GM18861 (cell line): ENCODE measurements at regions not wholly inside any gene's neighbourhood (a gene's known extent, or its start where the extent isn't known, plus 50 kb on each side); places are given as distances from the start of the nearest gene placed in this dataset.

Source experiments
- ATAC-seq: cut with Tn5 transposase; IDR thresholded peaks from one replicate; pipeline ENCODE4 v1.9.1; 2021; ENCODE audit not compliant: unreplicated experiment

GRCh38 chr6:93792746-93793145, 373.4 kb upstream of the EPHA7 start:
- ATAC-seq = no peak

GRCh38 chr6:93790981-93791380, 371.6 kb upstream of the EPHA7 start:
- no peak for ATAC-seq

GRCh38 chr6:93789532-93789931, 370.2 kb upstream of the EPHA7 start:
- no peak for ATAC-seq

- ATAC-seq = no peak
Observed at GRCh38 chr6:93787841-93788240, 368.5 kb upstream of the EPHA7 start.

GRCh38 chr6:93786474-93787330, 367.3 kb upstream of the EPHA7 start:
- ATAC-seq = no peak

GRCh38 chr6:93785694-93786030, 366.3 kb upstream of the EPHA7 start:
- no peak for ATAC-seq

GRCh38 chr6:93784794-93785693, 365.7 kb upstream of the EPHA7 start:
- no peak for ATAC-seq

GRCh38 chr6:93779086-93779841, 359.9 kb upstream of the EPHA7 start:
- ATAC-seq = no peak

GRCh38 chr6:93759190-93759589, 339.8 kb upstream of the EPHA7 start:
- ATAC-seq = no peak

- ATAC-seq = no peak
Observed at GRCh38 chr6:93751969-93752368, 332.6 kb upstream of the EPHA7 start.

GRCh38 chr6:93749930-93750329, 330.6 kb upstream of the EPHA7 start:
- ATAC-seq = no peak

GRCh38 chr6:93749191-93749590, 329.8 kb upstream of the EPHA7 start:
- ATAC-seq = no peak

- ATAC-seq = no peak
Observed at GRCh38 chr6:93746892-93747291, 327.5 kb upstream of the EPHA7 start.

GRCh38 chr6:93745306-93745705, 325.9 kb upstream of the EPHA7 start:
- ATAC-seq = no peak

- no peak for ATAC-seq
Observed at GRCh38 chr6:93735099-93735498, 315.7 kb upstream of the EPHA7 start.

- ATAC-seq = no peak
Observed at GRCh38 chr6:93731306-93731705, 311.9 kb upstream of the EPHA7 start.

GRCh38 chr6:93728150-93728549, 308.8 kb upstream of the EPHA7 start:
- no peak for ATAC-seq

- no peak for ATAC-seq
Observed at GRCh38 chr6:93727447-93727846, 308.1 kb upstream of the EPHA7 start.

GRCh38 chr6:93721386-93722048, 302.2 kb upstream of the EPHA7 start:
- no peak for ATAC-seq

- no peak for ATAC-seq
Observed at GRCh38 chr6:93713974-93714373, 294.6 kb upstream of the EPHA7 start.

GRCh38 chr6:93703431-93703830, 284.1 kb upstream of the EPHA7 start:
- no peak for ATAC-seq
